Activated naive CD4-positive, alpha-beta T cell treated with anti-CD3 and anti-CD28 coated beads for 36 hours (primary cell): ENCODE measurements at regions not wholly inside any gene's neighbourhood (a gene's known extent, or its start where the extent isn't known, plus 50 kb on each side); places are given as distances from the start of the nearest gene placed in this dataset.

Source experiments
- CTCF ChIA-PET: fragments of 350-600 bp; sonication (Branson Sonifier 250); formaldehyde crosslinking; loops from one replicate; lab custom pipeline; 2021; ENCODE audit warnings: antibody characterized with exemption; lab: Charles Lee
- DNase-seq: peaks from one replicate; pipeline ENCODE4 v3.0.0-alpha.2; 2020
- H3K27ac Mint-ChIP-seq: one replicate; pipeline ENCODE4 v1.8.0; 2021; ENCODE audit warnings: mild to moderate bottlenecking, mixed read lengths
- H3K27me3 Mint-ChIP-seq: one replicate; pipeline ENCODE4 v1.8.0; 2021; ENCODE audit warnings: low read depth, mixed read lengths
- H3K36me3 Mint-ChIP-seq: one replicate; pipeline ENCODE4 v1.8.0; 2021; ENCODE audit warnings: low read depth, mixed read lengths
- H3K4me1 Mint-ChIP-seq: one replicate; pipeline ENCODE4 v1.8.0; 2021; ENCODE audit warnings: low read depth, mixed read lengths
- H3K4me3 Mint-ChIP-seq: one replicate; pipeline ENCODE4 v1.8.0; 2021; ENCODE audit warnings: mild to moderate bottlenecking, moderate library complexity, mixed read lengths
- H3K9me3 Mint-ChIP-seq: one replicate; pipeline ENCODE4 v1.8.0; 2021; ENCODE audit warnings: mixed read lengths
- intact Hi-C: fragments of 100-400 bp; cut with micrococcal nuclease; formaldehyde crosslinking; loops from one replicate; pipeline ENCODE4 v1.15.1; 2023

GRCh38 chr6:167730441-167730840 is 96.3 kb upstream of the AFDN start:
- Mint-ChIP-seq H3K27ac (no peak overlapping the region), H3K36me3 (no peaks in the 10 kb centered on the region), H3K9me3 (peaks cover 3% of the 10 kb centered on the region), H3K27me3 (peaks cover 18% of the 10 kb centered on the region), H3K4me3 (no peak overlapping the region), H3K4me1 (no peaks in the 10 kb centered on the region)
- intact Hi-C loops: no loop called here
- DNase-seq: no peak
- CTCF ChIA-PET: no interaction called here

GRCh38 chr6:167731216-167731615 is 95.5 kb upstream of the AFDN start:
- no peak for DNase-seq
- peaks cover 17% of the 10 kb centered on the region for H3K27me3 Mint-ChIP-seq

GRCh38 chr6:167731731-167732422 is 94.8 kb upstream of the AFDN start:
- H3K4me1 Mint-ChIP-seq: no peaks in the 10 kb centered on the region
- CTCF ChIA-PET: no interaction called here
- no peak overlapping the region for H3K27ac Mint-ChIP-seq
- H3K9me3 Mint-ChIP-seq: peaks cover 3% of the 10 kb centered on the region
- H3K4me3 Mint-ChIP-seq: no peak overlapping the region
- intact Hi-C loops: no loop called here
- DNase-seq: no peak
- H3K36me3 Mint-ChIP-seq: no peaks in the 10 kb centered on the region
- H3K27me3 Mint-ChIP-seq: peaks cover 16% of the 10 kb centered on the region

More at GRCh38 chr6:167731216-167731615, 95.5 kb upstream of the AFDN start:
- intact Hi-C loops: no loop called here
- Mint-ChIP-seq H3K4me1 (no peaks in the 10 kb centered on the region), H3K27ac (no peak overlapping the region), H3K4me3 (no peak overlapping the region), H3K36me3 (no peaks in the 10 kb centered on the region), H3K9me3 (peaks cover 3% of the 10 kb centered on the region)
- CTCF ChIA-PET: no interaction called here

GRCh38 chr6:167733740-167734661 is 92.7 kb upstream of the AFDN start:
- Mint-ChIP-seq H3K4me3 (no peak overlapping the region), H3K9me3 (peaks cover 3% of the 10 kb centered on the region), H3K27ac (no peak overlapping the region), H3K4me1 (no peaks in the 10 kb centered on the region), H3K27me3 (peaks cover 8% of the 10 kb centered on the region), H3K36me3 (no peaks in the 10 kb centered on the region)
- CTCF ChIA-PET: no interaction called here
- no peak for DNase-seq
- intact Hi-C loops: no loop called here

GRCh38 chr6:167734662-167735083 is 92.0 kb upstream of the AFDN start:
- H3K27me3 Mint-ChIP-seq: peaks cover 8% of the 10 kb centered on the region
- H3K36me3 Mint-ChIP-seq: no peaks in the 10 kb centered on the region
- CTCF ChIA-PET: no interaction called here
- no peaks in the 10 kb centered on the region for H3K4me1 Mint-ChIP-seq
- H3K4me3 Mint-ChIP-seq: no peak overlapping the region
- H3K27ac Mint-ChIP-seq: no peak overlapping the region
- DNase-seq: no peak
- peaks cover 3% of the 10 kb centered on the region for H3K9me3 Mint-ChIP-seq
- intact Hi-C loops: no loop called here

GRCh38 chr6:167735084-167735950 is 91.4 kb upstream of the AFDN start:
- intact Hi-C loops: no loop called here
- Mint-ChIP-seq H3K4me1 (no peaks in the 10 kb centered on the region), H3K27ac (no peak overlapping the region), H3K4me3 (no peak overlapping the region), H3K9me3 (peaks cover 3% of the 10 kb centered on the region), H3K36me3 (no peaks in the 10 kb centered on the region), H3K27me3 (peaks cover 8% of the 10 kb centered on the region)
- CTCF ChIA-PET: no interaction called here
- DNase-seq: no peak

- Mint-ChIP-seq H3K27me3 (peaks cover 8% of the 10 kb centered on the region), H3K9me3 (peaks cover 3% of the 10 kb centered on the region), H3K36me3 (no peaks in the 10 kb centered on the region), H3K27ac (no peak overlapping the region), H3K4me3 (no peak overlapping the region), H3K4me1 (no peaks in the 10 kb centered on the region)
- no peak for DNase-seq
- intact Hi-C loops: no loop called here
- CTCF ChIA-PET: no interaction called here
Measured at GRCh38 chr6:167735951-167736288, 90.8 kb upstream of the AFDN start.

- Mint-ChIP-seq H3K4me3 (no peak overlapping the region), H3K27me3 (peaks cover 8% of the 10 kb centered on the region), H3K4me1 (no peaks in the 10 kb centered on the region), H3K36me3 (no peaks in the 10 kb centered on the region), H3K27ac (no peak overlapping the region), H3K9me3 (peaks cover 3% of the 10 kb centered on the region)
- CTCF ChIA-PET: interaction anchor here (0.6 kb wide), 1 partner anchor 1398 kb away, joined by 3 read pairs; no protein-coding TSS in a partner anchor
- no peak for DNase-seq
- intact Hi-C loops: no loop called here
Measured at GRCh38 chr6:167736486-167737204, 90.1 kb upstream of the AFDN start.

GRCh38 chr6:167737205-167737830 is 89.4 kb upstream of the AFDN start:
- CTCF ChIA-PET: no interaction called here
- Mint-ChIP-seq H3K27ac (no peak overlapping the region), H3K4me3 (no peak overlapping the region), H3K27me3 (peaks cover 8% of the 10 kb centered on the region), H3K9me3 (peaks cover 2% of the 10 kb centered on the region), H3K36me3 (no peaks in the 10 kb centered on the region), H3K4me1 (no peaks in the 10 kb centered on the region)
- no peak for DNase-seq
- intact Hi-C loops: no loop called here

GRCh38 chr6:167738386-167738785 is 88.3 kb upstream of the AFDN start:
- CTCF ChIA-PET: no interaction called here
- DNase-seq: no peak
- Mint-ChIP-seq H3K27me3 (peaks cover 8% of the 10 kb centered on the region), H3K4me3 (no peak overlapping the region), H3K4me1 (no peaks in the 10 kb centered on the region), H3K36me3 (no peaks in the 10 kb centered on the region), H3K9me3 (no peaks in the 10 kb centered on the region), H3K27ac (no peak overlapping the region)
- intact Hi-C loops: no loop called here

- intact Hi-C loops: no loop called here
- CTCF ChIA-PET: no interaction called here
- Mint-ChIP-seq H3K27me3 (peaks cover 8% of the 10 kb centered on the region), H3K36me3 (no peaks in the 10 kb centered on the region), H3K4me3 (no peak overlapping the region), H3K9me3 (no peaks in the 10 kb centered on the region), H3K4me1 (no peaks in the 10 kb centered on the region), H3K27ac (no peak overlapping the region)
- DNase-seq: no peak
Measured at GRCh38 chr6:167739721-167740475, 86.8 kb upstream of the AFDN start.
